AG04449 (cell line): ENCODE measurements at regions not wholly inside any gene's neighbourhood (a gene's known extent, or its start where the extent isn't known, plus 50 kb on each side); places are given as distances from the start of the nearest gene placed in this dataset.

Experiments
- CTCF ChIA-PET: fragments of 350-600 bp; formaldehyde crosslinking; extraction: SDS; loops from one replicate; lab custom pipeline; 2021; ENCODE audit warnings: antibody characterized with exemption; lab: Yijun Ruan, JAX
- POLR2A ChIA-PET: fragments of 400-600, 350-600 bp; formaldehyde crosslinking; extraction: SDS; loops from one replicate; lab custom pipeline; 2020; ENCODE audit warnings: antibody characterized with exemption, inconsistent platforms; lab: Yijun Ruan, JAX
- DNase-seq: peaks from one replicate; pipeline ENCODE4 v3.0.0-alpha.2; 2010; ENCODE audit warnings: low read depth, low spot score
- H3K4me3 ChIP-seq: 2 replicates; pipeline ENCODE4 v1.5.1; 2011; ENCODE audit warnings: low read depth, mild to moderate bottlenecking, control low read depth, low read length
- CTCF ChIP-seq: IDR thresholded peaks from one replicate; pipeline ENCODE4 v1.5.1; 2011; ENCODE audit warnings: mild to moderate bottlenecking, moderate library complexity, low read length, control low read depth, inconsistent platforms; ENCODE audit not compliant: insufficient read depth; ENCODE audit errors: missing control alignments

- DNase-seq, result no peak
- ChIA-PET CTCF (no interaction called here), POLR2A (no interaction called here)
- no peak for TF ChIP-seq CTCF
- H3K4me3 ChIP-seq, result no peak overlapping the region
These were observed 345.1 kb downstream of the ARL4A start for GRCh38 chr7:13032576-13032975.

- TF ChIP-seq CTCF, result no peak
- no peak for DNase-seq
- CTCF ChIA-PET, result no interaction called here
- POLR2A ChIA-PET, result no interaction called here
- no peak overlapping the region for H3K4me3 ChIP-seq
These were observed 347.3 kb downstream of the ARL4A start for GRCh38 chr7:13034693-13035092.

- ChIA-PET CTCF (no interaction called here), POLR2A (no interaction called here)
- H3K4me3 ChIP-seq, result no peak overlapping the region
- no peak for DNase-seq
- TF ChIP-seq CTCF, result no peak
These were observed 347.8 kb downstream of the ARL4A start for GRCh38 chr7:13035233-13035632.

GRCh38 chr7:13036256-13036780 is 348.9 kb downstream of the ARL4A start:
- no peak for TF ChIP-seq CTCF
- no peak for DNase-seq
- H3K4me3 ChIP-seq, result no peak overlapping the region
- ChIA-PET CTCF (no interaction called here), POLR2A (no interaction called here)

DNA sequence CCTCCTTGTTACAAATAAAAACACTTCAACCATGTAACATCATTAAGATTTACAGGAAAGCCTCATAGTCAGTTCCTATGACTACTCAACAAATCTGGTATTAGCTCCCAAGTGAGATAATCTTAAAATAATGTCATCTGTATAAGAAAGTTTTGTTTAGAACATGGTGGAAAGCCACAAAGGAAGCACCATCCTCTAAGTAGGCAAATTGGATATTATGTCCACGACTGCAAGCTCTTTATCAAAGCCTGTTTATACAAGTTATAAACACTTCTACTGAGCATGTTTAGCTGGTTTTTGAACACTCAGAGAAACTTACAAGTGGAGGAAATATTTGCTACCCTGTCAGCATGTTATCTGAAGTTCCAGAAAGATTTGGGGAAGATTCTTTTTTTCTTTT is 349.8 kb downstream of the ARL4A start:
- DNase-seq, result no peak
- H3K4me3 ChIP-seq, result no peak overlapping the region
- ChIA-PET CTCF (no interaction called here), POLR2A (no interaction called here)
- no peak for TF ChIP-seq CTCF

- POLR2A ChIA-PET, result no interaction called here
- H3K4me3 ChIP-seq, result no peak overlapping the region
- DNase-seq, result no peak
- TF ChIP-seq CTCF, result no peak
- CTCF ChIA-PET, result no interaction called here
These were observed 354.0 kb downstream of the ARL4A start for GRCh38 chr7:13041368-13041988.
